ENCODE measurements at regions not wholly inside any gene's neighbourhood (a gene's known extent, or its start where the extent isn't known, plus 50 kb on each side); places are given as distances from the start of the nearest gene placed in this dataset.
"Not testable (repeated sequence)": the region's sequence is repeated elsewhere in the genome, so short reads cannot be mapped to it uniquely, and the experiment has no call there.

GRCh38 chr10:123395234-123395633 lies 241.0 kb downstream of the BUB3 start:
- TF ChIP-seq NFYB (CRISPR knock-in tag; IDR thresholded peaks at IDR 0.05); BRCA1 (CRISPR knock-in tag; IDR thresholded peaks at IDR 0.05); ELF4 (CRISPR knock-in tag; IDR thresholded peaks at IDR 0.05; ENCODE audit: borderline replicate concordance); POLR2A (IDR thresholded peaks at IDR 0.05; ENCODE audit: insufficient read depth in 1 of 2, low read depth in 2 of 2, low read length in 2 of 2); HCFC1 (IDR thresholded peaks at IDR 0.05; ENCODE audit: low read depth, low read length); ISX (CRISPR knock-in tag; conservative IDR thresholded peaks at IDR 0.05); FIP1L1 (IDR thresholded peaks at IDR 0.05; ENCODE audit: borderline replicate concordance, insufficient read depth, low read depth, low read length); ZNF513 (CRISPR knock-in tag; conservative IDR thresholded peaks at IDR 0.05); SNRNP70 (IDR thresholded peaks at IDR 0.05; ENCODE audit: low read depth, low read length); SMAD3 (CRISPR knock-in tag; IDR thresholded peaks at IDR 0.05); CBFB (CRISPR knock-in tag; IDR thresholded peaks at IDR 0.05): not testable (repeated sequence)

Measured in HepG2 (cell line).